ENCODE measurements at regions not wholly inside any gene's neighbourhood (a gene's known extent, or its start where the extent isn't known, plus 50 kb on each side); places are given as distances from the start of the nearest gene placed in this dataset.
"Not testable (repeated sequence)": the region's sequence is repeated elsewhere in the genome, so short reads cannot be mapped to it uniquely, and the experiment has no call there.

GRCh38 chr2:13616059-13616458 lies 899.3 kb downstream of the TRIB2 start:
- no peak for DNase-seq

GRCh38 chr2:13616616-13617015 lies 899.9 kb downstream of the TRIB2 start:
- no peak for DNase-seq

- no peak for DNase-seq
These were observed 911.4 kb downstream of the TRIB2 start for GRCh38 chr2:13628122-13628521.

- no peak for DNase-seq
These were observed 921.4 kb downstream of the TRIB2 start for GRCh38 chr2:13638181-13638580.

- DNase-seq, result no peak
These were observed 933.2 kb downstream of the TRIB2 start for GRCh38 chr2:13649918-13650317.

- no peak for DNase-seq
These were observed 933.9 kb downstream of the TRIB2 start for GRCh38 chr2:13650586-13651180.

GRCh38 chr2:13651684-13652131 lies 935.0 kb downstream of the TRIB2 start:
- no peak for DNase-seq

- no peak for DNase-seq
These were observed 936.0 kb downstream of the TRIB2 start for GRCh38 chr2:13652531-13653313.

GRCh38 chr2:13654416-13654815 lies 937.7 kb downstream of the TRIB2 start:
- no peak for DNase-seq

GRCh38 chr2:13660231-13660630 lies 943.5 kb downstream of the TRIB2 start:
- no peak for DNase-seq

GRCh38 chr2:13662055-13662454 lies 945.3 kb downstream of the TRIB2 start:
- DNase-seq, result no peak

- DNase-seq, result no peak
These were observed 950.1 kb downstream of the TRIB2 start for GRCh38 chr2:13666582-13667414.

GRCh38 chr2:13667415-13667757 lies 950.6 kb downstream of the TRIB2 start:
- DNase-seq, result no peak

- no peak for DNase-seq
These were observed 952.9 kb downstream of the TRIB2 start for GRCh38 chr2:13669607-13670006.

GRCh38 chr2:13673821-13674220 lies 957.1 kb downstream of the TRIB2 start:
- not testable (repeated sequence) for DNase-seq

GRCh38 chr2:13676269-13676668 lies 956.2 kb upstream of the LRATD1 start:
- no peak for DNase-seq

- no peak for DNase-seq
These were observed 950.6 kb upstream of the LRATD1 start for GRCh38 chr2:13681936-13682335.

GRCh38 chr2:13682540-13683272 lies 949.8 kb upstream of the LRATD1 start:
- no peak for DNase-seq

GRCh38 chr2:13686262-13686661 lies 946.3 kb upstream of the LRATD1 start:
- no peak for DNase-seq

GRCh38 chr2:13694673-13695072 lies 937.8 kb upstream of the LRATD1 start:
- DNase-seq, result no peak

GRCh38 chr2:13696601-13697000 lies 935.9 kb upstream of the LRATD1 start:
- DNase-seq, result no peak

- no peak for DNase-seq
These were observed 933.7 kb upstream of the LRATD1 start for GRCh38 chr2:13698847-13699246.

GRCh38 chr2:13699939-13700338 lies 932.6 kb upstream of the LRATD1 start:
- not testable (repeated sequence) for DNase-seq
